ENCODE measurements at regions not wholly inside any gene's neighbourhood (a gene's known extent, or its start where the extent isn't known, plus 50 kb on each side); places are given as distances from the start of the nearest gene placed in this dataset.

GRCh38 chr18:8462651-8463185 is 146.5 kb upstream of the RAB12 start:
- no peak for TF ChIP-seq EZH2phosphoT487 (IDR thresholded peaks at IDR 0.05)
- no peak for TF ChIP-seq EZH2 (IDR thresholded peaks at IDR 0.05)
- no peak for TF ChIP-seq CTCF (IDR thresholded peaks at IDR 0.05)
- H3K27ac ChIP-seq = no peak overlapping the region
- Mint-ChIP-seq H3K9me3 (peaks cover 10% of the 10 kb centered on the region), H3K4me3 (no peak overlapping the region), H3K4me1 (peaks cover 5% of the 10 kb centered on the region), H3K27me3 (ENCODE audit: insufficient read depth, low read depth) (peaks cover 5% of the 10 kb centered on the region), H3K27ac (no peak overlapping the region), H3K36me3 (no peaks in the 10 kb centered on the region)
- no peaks in the 10 kb centered on the region for H3K4me1 ChIP-seq
- H3F3A ChIP-seq (ENCODE audit: low read depth) = no peaks in the 10 kb centered on the region
- H3K79me2 ChIP-seq (ENCODE audit: low read depth) = no peaks in the 10 kb centered on the region
- no peaks in the 10 kb centered on the region for H4K20me1 ChIP-seq (ENCODE audit: low read depth)
- H3K4me3 ChIP-seq = no peak overlapping the region
- H3K9me3 ChIP-seq (ENCODE audit: low read depth) = no peaks in the 10 kb centered on the region
- H3K9ac ChIP-seq = no peak overlapping the region
- H3K4me2 ChIP-seq = no peak overlapping the region
- H2AFZ ChIP-seq (replicated peaks) = no peak overlapping the region
- no peaks in the 10 kb centered on the region for H3K36me3 ChIP-seq
- no peaks in the 10 kb centered on the region for H3K27me3 ChIP-seq
- DNase-seq (ENCODE audit: low spot score) = no peak

- Mint-ChIP-seq H3K36me3 (no peaks in the 10 kb centered on the region), H3K4me1 (peaks cover 9% of the 10 kb centered on the region), H3K27me3 (ENCODE audit: insufficient read depth, low read depth) (peaks cover 6% of the 10 kb centered on the region), H3K9me3 (peaks cover 10% of the 10 kb centered on the region), H3K4me3 (no peak overlapping the region), H3K27ac (no peak overlapping the region)
- Histone ChIP-seq H3K36me3 (no peaks in the 10 kb centered on the region), H3K9ac (no peak overlapping the region), H4K20me1 (ENCODE audit: low read depth) (no peaks in the 10 kb centered on the region), H3F3A (ENCODE audit: low read depth) (no peaks in the 10 kb centered on the region), H2AFZ (replicated peaks) (no peak overlapping the region), H3K27me3 (no peaks in the 10 kb centered on the region), H3K4me3 (no peak overlapping the region), H3K79me2 (ENCODE audit: low read depth) (no peaks in the 10 kb centered on the region), H3K9me3 (ENCODE audit: low read depth) (no peaks in the 10 kb centered on the region), H3K4me1 (no peaks in the 10 kb centered on the region), H3K4me2 (no peak overlapping the region), H3K27ac (no peak overlapping the region)
- DNase-seq (ENCODE audit: low spot score) = no peak
- TF ChIP-seq EZH2 (IDR thresholded peaks at IDR 0.05) (no peak), EZH2phosphoT487 (IDR thresholded peaks at IDR 0.05) (no peak), CTCF (IDR thresholded peaks at IDR 0.05) (no peak)
These were observed 145.4 kb upstream of the RAB12 start for GRCh38 chr18:8463791-8464190.

GRCh38 chr18:8468191-8468590 is 141.0 kb upstream of the RAB12 start:
- no peaks in the 10 kb centered on the region for H4K20me1 ChIP-seq (ENCODE audit: low read depth)
- peaks cover 10% of the 10 kb centered on the region for H3K27me3 Mint-ChIP-seq (ENCODE audit: insufficient read depth, low read depth)
- no peak for DNase-seq (ENCODE audit: low spot score)

More at GRCh38 chr18:8468191-8468590, 141.0 kb upstream of the RAB12 start:
- Mint-ChIP-seq H3K9me3 (peaks cover under 1% of the 10 kb centered on the region), H3K36me3 (no peaks in the 10 kb centered on the region), H3K4me1 (peaks cover 20% of the 10 kb centered on the region), H3K27ac (no peak overlapping the region), H3K4me3 (no peak overlapping the region)
- no peak overlapping the region for H3K9ac ChIP-seq
- no peaks in the 10 kb centered on the region for H3K36me3 ChIP-seq
- TF ChIP-seq CTCF (IDR thresholded peaks at IDR 0.05) (no peak), EZH2phosphoT487 (IDR thresholded peaks at IDR 0.05) (no peak), EZH2 (IDR thresholded peaks at IDR 0.05) (no peak)
- no peaks in the 10 kb centered on the region for H3K9me3 ChIP-seq (ENCODE audit: low read depth)
- no peak overlapping the region for H3K4me2 ChIP-seq
- H3F3A ChIP-seq (ENCODE audit: low read depth) = no peaks in the 10 kb centered on the region
- no peak overlapping the region for H3K27ac ChIP-seq
- no peak overlapping the region for H2AFZ ChIP-seq (replicated peaks)
- H3K79me2 ChIP-seq (ENCODE audit: low read depth) = no peaks in the 10 kb centered on the region
- H3K27me3 ChIP-seq = no peaks in the 10 kb centered on the region
- no peak overlapping the region for H3K4me3 ChIP-seq
- no peaks in the 10 kb centered on the region for H3K4me1 ChIP-seq

Data from neural progenitor cell (in vitro differentiated cells).